ENCODE measurements at regions not wholly inside any gene's neighbourhood (a gene's known extent, or its start where the extent isn't known, plus 50 kb on each side); places are given as distances from the start of the nearest gene placed in this dataset.

DNA sequence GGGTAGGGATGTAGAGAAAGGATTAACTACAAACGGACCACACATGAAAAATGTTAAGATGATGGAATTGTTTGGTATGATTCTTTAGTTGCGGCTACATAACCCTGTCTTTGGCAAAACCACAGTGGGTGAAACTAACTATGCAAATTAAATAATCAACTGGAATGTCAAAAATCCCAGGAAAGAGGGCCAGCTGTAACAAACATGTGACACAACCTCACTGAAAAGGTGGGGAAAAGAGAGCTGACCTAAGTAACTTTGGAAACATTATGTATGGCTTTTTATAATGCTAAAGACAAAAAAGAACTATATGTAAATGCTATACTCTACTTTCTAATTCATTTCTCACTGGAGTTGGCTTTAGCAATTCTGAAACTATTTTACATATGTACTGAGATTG is 252.0 kb downstream of the MRPS30 start:
- no peaks in the 10 kb centered on the region for H3K27me3 ChIP-seq (ENCODE audit: control insufficient read depth, low read length)
- H3K4me2 ChIP-seq (ENCODE audit: low read length): no peak overlapping the region
- H3K9me2 ChIP-seq (replicated peaks; ENCODE audit: control insufficient read depth, low read length): no peaks in the 10 kb centered on the region
- no peaks in the 10 kb centered on the region for H3K9me3 ChIP-seq (ENCODE audit: control insufficient read depth, insufficient read depth, low read length)
- no peaks in the 10 kb centered on the region for H3K79me2 ChIP-seq (ENCODE audit: control insufficient read depth, low read length)
- TF ChIP-seq, protein P1, sequence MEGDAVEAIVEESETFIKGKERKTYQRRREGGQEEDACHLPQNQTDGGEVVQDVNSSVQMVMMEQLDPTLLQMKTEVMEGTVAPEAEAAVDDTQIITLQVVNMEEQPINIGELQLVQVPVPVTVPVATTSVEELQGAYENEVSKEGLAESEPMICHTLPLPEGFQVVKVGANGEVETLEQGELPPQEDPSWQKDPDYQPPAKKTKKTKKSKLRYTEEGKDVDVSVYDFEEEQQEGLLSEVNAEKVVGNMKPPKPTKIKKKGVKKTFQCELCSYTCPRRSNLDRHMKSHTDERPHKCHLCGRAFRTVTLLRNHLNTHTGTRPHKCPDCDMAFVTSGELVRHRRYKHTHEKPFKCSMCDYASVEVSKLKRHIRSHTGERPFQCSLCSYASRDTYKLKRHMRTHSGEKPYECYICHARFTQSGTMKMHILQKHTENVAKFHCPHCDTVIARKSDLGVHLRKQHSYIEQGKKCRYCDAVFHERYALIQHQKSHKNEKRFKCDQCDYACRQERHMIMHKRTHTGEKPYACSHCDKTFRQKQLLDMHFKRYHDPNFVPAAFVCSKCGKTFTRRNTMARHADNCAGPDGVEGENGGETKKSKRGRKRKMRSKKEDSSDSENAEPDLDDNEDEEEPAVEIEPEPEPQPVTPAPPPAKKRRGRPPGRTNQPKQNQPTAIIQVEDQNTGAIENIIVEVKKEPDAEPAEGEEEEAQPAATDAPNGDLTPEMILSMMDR (IDR thresholded peaks at IDR 0.05; ENCODE audit: low read depth, low read length, poor library complexity, severe bottlenecking): no peak
- no peak for TF ChIP-seq EZH2phosphoT487 (IDR thresholded peaks at IDR 0.05; ENCODE audit: borderline replicate concordance, low read length)
- H4K20me1 ChIP-seq (ENCODE audit: control insufficient read depth, insufficient read depth, low read depth, low read length): no peaks in the 10 kb centered on the region
- no peak overlapping the region for H3K4me3 ChIP-seq (ENCODE audit: low read length)
- no peaks in the 10 kb centered on the region for H3K36me3 ChIP-seq (ENCODE audit: control insufficient read depth, low read length)
- no peak overlapping the region for H3K27ac ChIP-seq (ENCODE audit: low read depth, low read length)
- no peaks in the 10 kb centered on the region for H3F3A ChIP-seq (ENCODE audit: control insufficient read depth, insufficient read depth)
- H3K4me1 ChIP-seq (ENCODE audit: control insufficient read depth, low read length): no peaks in the 10 kb centered on the region

DNA sequence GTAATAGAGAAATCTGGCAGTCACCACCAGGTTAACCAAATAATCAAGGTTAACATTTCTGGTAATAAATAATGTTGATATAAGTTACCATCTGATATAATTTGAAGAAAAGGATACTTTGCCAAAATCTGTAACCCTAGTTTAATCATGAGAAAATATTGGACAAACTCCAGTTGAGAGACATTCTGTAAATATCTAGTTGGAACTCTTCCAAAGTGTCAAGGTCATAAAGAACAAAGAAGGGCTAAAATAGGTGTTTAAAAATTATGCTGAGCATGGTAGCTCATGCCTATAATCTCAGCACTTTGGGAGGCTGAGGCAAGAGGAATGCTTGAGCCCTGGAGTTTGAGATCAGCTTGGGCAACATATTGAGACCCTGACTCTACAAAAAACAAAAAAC is 253.3 kb downstream of the MRPS30 start:
- Histone ChIP-seq H3K36me3 (ENCODE audit: control insufficient read depth, low read length) (no peaks in the 10 kb centered on the region), H3K4me3 (ENCODE audit: low read length) (no peak overlapping the region), H3K4me2 (ENCODE audit: low read length) (no peak overlapping the region), H4K20me1 (ENCODE audit: control insufficient read depth, insufficient read depth, low read depth, low read length) (no peaks in the 10 kb centered on the region), H3K4me1 (ENCODE audit: control insufficient read depth, low read length) (no peaks in the 10 kb centered on the region), H3K27ac (ENCODE audit: low read depth, low read length) (no peak overlapping the region), H3K9me3 (ENCODE audit: control insufficient read depth, insufficient read depth, low read length) (no peaks in the 10 kb centered on the region), H3F3A (ENCODE audit: control insufficient read depth, insufficient read depth) (no peaks in the 10 kb centered on the region), H3K9me2 (replicated peaks; ENCODE audit: control insufficient read depth, low read length) (no peaks in the 10 kb centered on the region), H3K79me2 (ENCODE audit: control insufficient read depth, low read length) (no peaks in the 10 kb centered on the region), H3K27me3 (ENCODE audit: control insufficient read depth, low read length) (no peaks in the 10 kb centered on the region)
- TF ChIP-seq, protein P1 (IDR thresholded peaks at IDR 0.05; ENCODE audit: low read depth, low read length, poor library complexity, severe bottlenecking): no peak
- TF ChIP-seq EZH2phosphoT487 (IDR thresholded peaks at IDR 0.05; ENCODE audit: borderline replicate concordance, low read length): no peak

DNA sequence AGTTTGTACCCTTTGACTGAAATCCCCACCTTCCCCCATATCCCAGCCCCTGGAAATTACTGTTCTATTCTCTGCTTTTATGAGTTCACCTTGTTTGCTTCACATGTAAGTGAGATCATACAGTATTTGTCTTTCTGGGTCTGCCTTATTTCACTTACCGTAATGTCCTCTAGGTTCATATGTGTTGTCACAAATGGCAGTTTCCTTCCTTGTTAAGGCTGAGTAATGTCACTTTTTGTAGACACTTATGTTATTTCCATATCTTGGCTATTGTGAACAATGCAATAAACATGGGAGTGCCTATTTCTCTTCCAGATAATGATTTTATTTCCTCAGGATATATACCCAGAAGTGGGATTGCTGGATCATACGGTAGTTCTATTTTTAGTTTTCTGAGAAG is 272.3 kb downstream of the MRPS30 start:
- no peak overlapping the region for H3K4me3 ChIP-seq (ENCODE audit: low read length)
- no peak overlapping the region for H3K4me2 ChIP-seq (ENCODE audit: low read length)
- no peak for TF ChIP-seq EZH2phosphoT487 (IDR thresholded peaks at IDR 0.05; ENCODE audit: borderline replicate concordance, low read length)
- TF ChIP-seq, protein P1 (IDR thresholded peaks at IDR 0.05; ENCODE audit: low read depth, low read length, poor library complexity, severe bottlenecking): no peak
- no peaks in the 10 kb centered on the region for H3K36me3 ChIP-seq (ENCODE audit: control insufficient read depth, low read length)
- no peaks in the 10 kb centered on the region for H3K27me3 ChIP-seq (ENCODE audit: control insufficient read depth, low read length)
- no peaks in the 10 kb centered on the region for H4K20me1 ChIP-seq (ENCODE audit: control insufficient read depth, insufficient read depth, low read depth, low read length)
- no peaks in the 10 kb centered on the region for H3K4me1 ChIP-seq (ENCODE audit: control insufficient read depth, low read length)
- no peaks in the 10 kb centered on the region for H3K79me2 ChIP-seq (ENCODE audit: control insufficient read depth, low read length)
- H3K9me2 ChIP-seq (replicated peaks; ENCODE audit: control insufficient read depth, low read length): no peaks in the 10 kb centered on the region
- no peaks in the 10 kb centered on the region for H3F3A ChIP-seq (ENCODE audit: control insufficient read depth, insufficient read depth)
- H3K9me3 ChIP-seq (ENCODE audit: control insufficient read depth, insufficient read depth, low read length): no peaks in the 10 kb centered on the region
- H3K27ac ChIP-seq (ENCODE audit: low read depth, low read length): no peak overlapping the region

DNA sequence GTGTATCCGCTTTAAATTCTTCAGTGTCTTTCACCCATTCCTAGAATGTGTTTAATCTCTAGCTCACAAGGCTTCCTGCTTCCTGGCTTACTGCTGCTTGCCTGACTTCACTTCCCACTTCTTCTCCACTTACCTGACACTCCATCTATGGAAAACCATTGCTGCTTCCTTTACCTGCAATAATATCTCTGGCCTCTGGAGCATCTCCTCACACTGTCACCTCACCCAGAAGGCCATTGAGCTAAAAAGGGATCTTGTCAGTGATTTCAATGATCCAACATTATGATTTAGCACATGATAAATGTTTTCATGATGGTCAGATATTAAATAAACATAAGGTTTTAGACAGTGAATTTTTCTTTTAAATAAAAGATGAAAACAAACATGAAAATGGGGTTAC is 281.1 kb downstream of the MRPS30 start:
- Histone ChIP-seq H3K4me2 (ENCODE audit: low read length) (no peak overlapping the region), H3F3A (ENCODE audit: control insufficient read depth, insufficient read depth) (no peaks in the 10 kb centered on the region), H3K9me2 (replicated peaks; ENCODE audit: control insufficient read depth, low read length) (no peaks in the 10 kb centered on the region), H3K4me3 (ENCODE audit: low read length) (no peak overlapping the region), H3K36me3 (ENCODE audit: control insufficient read depth, low read length) (no peaks in the 10 kb centered on the region), H4K20me1 (ENCODE audit: control insufficient read depth, insufficient read depth, low read depth, low read length) (no peaks in the 10 kb centered on the region), H3K27me3 (ENCODE audit: control insufficient read depth, low read length) (no peaks in the 10 kb centered on the region), H3K79me2 (ENCODE audit: control insufficient read depth, low read length) (no peaks in the 10 kb centered on the region), H3K9me3 (ENCODE audit: control insufficient read depth, insufficient read depth, low read length) (no peaks in the 10 kb centered on the region), H3K27ac (ENCODE audit: low read depth, low read length) (no peak overlapping the region), H3K4me1 (ENCODE audit: control insufficient read depth, low read length) (no peaks in the 10 kb centered on the region)
- TF ChIP-seq, protein P1 (IDR thresholded peaks at IDR 0.05; ENCODE audit: low read depth, low read length, poor library complexity, severe bottlenecking): no peak
- TF ChIP-seq EZH2phosphoT487 (IDR thresholded peaks at IDR 0.05; ENCODE audit: borderline replicate concordance, low read length): no peak
